Mesenchymal stem cell (in vitro differentiated cells and primary cell): ENCODE measurements at regions not wholly inside any gene's neighbourhood (a gene's known extent, or its start where the extent isn't known, plus 50 kb on each side); places are given as distances from the start of the nearest gene placed in this dataset.

Experiments
- DNase-seq: peaks from one replicate; pipeline ENCODE4 v3.0.0-alpha.2; 2013
- H2AFZ ChIP-seq: one replicate; pipeline ENCODE4 v1.6.1; 2013; ENCODE audit warnings: low read depth, mild to moderate bottlenecking, control low read depth, inconsistent platforms, low read length, moderate library complexity
- H2AK5ac ChIP-seq: 2 replicates; pipeline ENCODE4 v1.6.1; 2013; ENCODE audit warnings: low read length, moderate library complexity, mild to moderate bottlenecking, inconsistent platforms; ENCODE audit not compliant: severe bottlenecking
- H2BK120ac ChIP-seq: one replicate; pipeline ENCODE4 v1.6.1; 2013; ENCODE audit warnings: low read depth, mild to moderate bottlenecking, inconsistent platforms, low read length, moderate library complexity
- H2BK12ac ChIP-seq, 2 experiments: one replicate each; pipeline ENCODE4 v1.6.1; 2013; ENCODE audit warnings: inconsistent platforms in 2 of 2, low read length in 2 of 2, mild to moderate bottlenecking in 2 of 2, moderate library complexity in 2 of 2, control low read depth in 1 of 2
- H2BK15ac ChIP-seq: one replicate; pipeline ENCODE4 v1.6.1; 2013; ENCODE audit warnings: mild to moderate bottlenecking, low read depth, inconsistent platforms; ENCODE audit not compliant: poor library complexity, severe bottlenecking
- H2BK5ac ChIP-seq: 2 replicates; pipeline ENCODE4 v1.6.1; 2013; ENCODE audit warnings: low read depth, mild to moderate bottlenecking, low read length, control low read depth, inconsistent platforms; ENCODE audit not compliant: poor library complexity, severe bottlenecking
- H3K14ac ChIP-seq, 2 experiments: one replicate each; pipeline ENCODE4 v1.6.1; 2013; ENCODE audit warnings: inconsistent platforms in 2 of 2, low read length in 2 of 2, control low read depth in 1 of 2, mild to moderate bottlenecking in 1 of 2, moderate library complexity in 1 of 2
- H3K18ac ChIP-seq, 2 experiments: one replicate each; pipeline ENCODE4 v1.6.1; 2013; ENCODE audit warnings: inconsistent platforms in 2 of 2, low read length in 2 of 2, control low read depth in 1 of 2, low read depth in 1 of 2, mild to moderate bottlenecking in 1 of 2
- H3K23ac ChIP-seq, 2 experiments: one replicate each; pipeline ENCODE4 v1.6.1; 2013; ENCODE audit warnings: inconsistent platforms in 2 of 2, low read length in 2 of 2, mild to moderate bottlenecking in 2 of 2, moderate library complexity in 2 of 2, control low read depth in 1 of 2
- H3K27ac ChIP-seq: 2 replicates; pipeline ENCODE4 v1.5.1; 2013; ENCODE audit warnings: mild to moderate bottlenecking, moderate library complexity, low read length, control low read depth, inconsistent platforms; ENCODE audit not compliant: poor library complexity, severe bottlenecking
- H3K27me3 ChIP-seq, 2 experiments: 2 replicates each; pipeline versions ENCODE4 v1.6.1 to v1.7.0; 2013; ENCODE audit warnings: low read length in 2 of 2, mild to moderate bottlenecking in 2 of 2, moderate library complexity in 2 of 2, control low read depth in 1 of 2, inconsistent platforms in 1 of 2; ENCODE audit not compliant: control insufficient read depth in 1 of 2, insufficient read depth in 1 of 2
- H3K36me3 ChIP-seq, 2 experiments: 2 replicates each; pipeline versions ENCODE4 v1.6.1 to v1.7.0; 2013; ENCODE audit warnings: low read length in 2 of 2, control low read depth in 1 of 2, inconsistent platforms in 1 of 2, low read depth in 1 of 2, mild to moderate bottlenecking in 1 of 2; ENCODE audit not compliant: insufficient read depth in 2 of 2, control insufficient read depth in 1 of 2
- H3K4ac ChIP-seq, 2 experiments: one replicate each; pipeline ENCODE4 v1.6.1; 2013; ENCODE audit warnings: inconsistent platforms in 2 of 2, low read length in 2 of 2, mild to moderate bottlenecking in 2 of 2, moderate library complexity in 2 of 2, control low read depth in 1 of 2, low read depth in 1 of 2
- H3K4me1 ChIP-seq: 2 replicates; pipeline ENCODE4 v1.6.1; 2013; ENCODE audit warnings: low read depth, low read length, control low read depth; ENCODE audit not compliant: control insufficient read depth, insufficient read depth
- H3K4me2 ChIP-seq: 2 replicates; pipeline ENCODE4 v1.6.1; 2013; ENCODE audit warnings: low read length, mild to moderate bottlenecking, inconsistent platforms; ENCODE audit not compliant: poor library complexity, severe bottlenecking
- H3K4me3 ChIP-seq, 2 experiments: 2 replicates each; pipeline versions ENCODE4 v1.5.1 to v1.7.0; 2013; ENCODE audit warnings: low read length in 2 of 2, mild to moderate bottlenecking in 2 of 2, control low read depth in 1 of 2, low read depth in 1 of 2; ENCODE audit not compliant: insufficient read depth in 1 of 2
- H3K79me1 ChIP-seq: replicated peaks from 2 replicates; pipeline ENCODE4 v1.6.1; 2013; ENCODE audit warnings: mild to moderate bottlenecking, control low read depth, low read length, inconsistent platforms; ENCODE audit not compliant: poor library complexity, severe bottlenecking
- H3K9ac ChIP-seq: 2 replicates; pipeline ENCODE4 v1.7.0; 2013; ENCODE audit warnings: mild to moderate bottlenecking, low read length, moderate library complexity
- H3K9me3 ChIP-seq: 2 replicates; pipeline ENCODE4 v1.7.0; 2013; ENCODE audit warnings: mild to moderate bottlenecking, low read length; ENCODE audit not compliant: control insufficient read depth
- H4K8ac ChIP-seq: one replicate; pipeline ENCODE4 v1.6.1; 2013; ENCODE audit warnings: inconsistent platforms, mild to moderate bottlenecking, low read length, moderate library complexity
- H4K91ac ChIP-seq: one replicate; pipeline ENCODE4 v1.6.1; 2013; ENCODE audit warnings: mild to moderate bottlenecking, low read length, inconsistent platforms
- WGBS: methylation state at CpG from one replicate; pipeline ENCODE4 v1.1.7; 2013; ENCODE audit warnings: mixed read lengths; 5-methylcytosine and 5-hydroxymethylcytosine counted together

- Histone ChIP-seq H4K8ac (no peak overlapping the region), H3K9me3 (peaks cover 4% of the 10 kb centered on the region), H3K18ac (no peak overlapping the region), H2AFZ (no peak overlapping the region), H3K4me2 (no peak overlapping the region), H3K23ac (no peak overlapping the region), H3K9ac (no peak overlapping the region), H3K27ac (no peak overlapping the region), H3K4me1 (no peaks in the 10 kb centered on the region), H3K4me3 (no peak overlapping the region), H2BK15ac (no peak overlapping the region), H4K91ac (no peak overlapping the region), H3K14ac (no peak overlapping the region), H2BK120ac (no peak overlapping the region), H2AK5ac (no peak overlapping the region), H3K79me1 (no peaks in the 10 kb centered on the region), H3K36me3 (no peaks in the 10 kb centered on the region), H2BK12ac (no peak overlapping the region), H3K27me3 (no peaks in the 10 kb centered on the region), H2BK5ac (no peak overlapping the region), H3K4ac (no peak overlapping the region)
- WGBS, result no CpG with 5 or more reads among the region's 1 CpG
- DNase-seq, result no peak
Measured at GRCh38 chr13:31063772-31064171, 97.9 kb downstream of the HSPH1 start.

- Histone ChIP-seq H3K18ac (no peak overlapping the region), H3K23ac (no peak overlapping the region), H3K4ac (no peak overlapping the region), H3K4me3 (no peak overlapping the region), H2BK120ac (no peak overlapping the region), H3K14ac (no peak overlapping the region), H2BK15ac (no peak overlapping the region), H3K27ac (no peak overlapping the region), H2AFZ (no peak overlapping the region), H2AK5ac (no peak overlapping the region), H3K79me1 (no peaks in the 10 kb centered on the region), H3K27me3 (peaks cover 0 to 7% of the 10 kb centered on the region in 2 experiments), H3K4me2 (no peak overlapping the region), H4K8ac (no peak overlapping the region), H3K4me1 (no peaks in the 10 kb centered on the region), H4K91ac (no peak overlapping the region), H3K9ac (no peak overlapping the region), H3K9me3 (peaks cover 4% of the 10 kb centered on the region), H3K36me3 (no peaks in the 10 kb centered on the region), H2BK12ac (no peak overlapping the region), H2BK5ac (no peak overlapping the region)
- DNase-seq, result no peak
- 83% methylated on average over 6 of the region's 7 CpGs for WGBS
Measured at GRCh38 chr13:31060655-31061054, 101.0 kb downstream of the HSPH1 start.

GRCh38 chr13:31060220-31060619, 101.5 kb downstream of the HSPH1 start:
- Histone ChIP-seq H3K14ac (no peak overlapping the region), H2BK120ac (no peak overlapping the region), H3K4ac (no peak overlapping the region), H3K27me3 (peaks cover 0 to 9% of the 10 kb centered on the region in 2 experiments), H3K4me2 (no peak overlapping the region), H3K4me3 (no peak overlapping the region), H3K27ac (no peak overlapping the region), H2BK15ac (no peak overlapping the region), H3K23ac (no peak overlapping the region), H2BK12ac (no peak overlapping the region), H4K8ac (no peak overlapping the region), H2AK5ac (no peak overlapping the region), H3K4me1 (no peaks in the 10 kb centered on the region), H3K36me3 (no peaks in the 10 kb centered on the region), H2BK5ac (no peak overlapping the region), H2AFZ (no peak overlapping the region), H4K91ac (no peak overlapping the region), H3K79me1 (no peaks in the 10 kb centered on the region), H3K9me3 (peaks cover 4% of the 10 kb centered on the region), H3K18ac (no peak overlapping the region), H3K9ac (no peak overlapping the region)
- DNase-seq, result no peak
- WGBS, result 96% methylated on average over 3 of the region's 3 CpGs

- Histone ChIP-seq H3K9ac (no peak overlapping the region), H3K27me3 (peaks cover 0 to 9% of the 10 kb centered on the region in 2 experiments), H3K4me2 (no peak overlapping the region), H2BK12ac (no peak overlapping the region), H3K4me1 (peaks cover 2% of the 10 kb centered on the region), H3K27ac (no peak overlapping the region), H3K4me3 (no peak overlapping the region), H2AK5ac (no peak overlapping the region), H2BK120ac (no peak overlapping the region), H4K91ac (no peak overlapping the region), H3K36me3 (no peaks in the 10 kb centered on the region), H3K23ac (no peak overlapping the region), H2AFZ (no peak overlapping the region), H3K14ac (no peak overlapping the region), H3K4ac (no peak overlapping the region), H2BK15ac (no peak overlapping the region), H3K18ac (no peak overlapping the region), H4K8ac (no peak overlapping the region), H3K79me1 (no peaks in the 10 kb centered on the region), H2BK5ac (no peak overlapping the region), H3K9me3 (no peaks in the 10 kb centered on the region)
- WGBS, result 95% methylated on average over 9 of the region's 9 CpGs
- no peak for DNase-seq
Measured at GRCh38 chr13:31057403-31058033, 104.2 kb downstream of the HSPH1 start.
